ENCODE measurements at regions not wholly inside any gene's neighbourhood (a gene's known extent, or its start where the extent isn't known, plus 50 kb on each side); places are given as distances from the start of the nearest gene placed in this dataset.
"Not testable (repeated sequence)": the region's sequence is repeated elsewhere in the genome, so short reads cannot be mapped to it uniquely, and the experiment has no call there.

- not testable (repeated sequence) for TF ChIP-seq POLR2A, CTCF (IDR thresholded peaks at IDR 0.05)
Observed at GRCh38 chr9:39583413-39583747, 227.9 kb downstream of the SPATA31A1 start.
